ENCODE measurements at regions not wholly inside any gene's neighbourhood (a gene's known extent, or its start where the extent isn't known, plus 50 kb on each side); places are given as distances from the start of the nearest gene placed in this dataset.

DNA sequence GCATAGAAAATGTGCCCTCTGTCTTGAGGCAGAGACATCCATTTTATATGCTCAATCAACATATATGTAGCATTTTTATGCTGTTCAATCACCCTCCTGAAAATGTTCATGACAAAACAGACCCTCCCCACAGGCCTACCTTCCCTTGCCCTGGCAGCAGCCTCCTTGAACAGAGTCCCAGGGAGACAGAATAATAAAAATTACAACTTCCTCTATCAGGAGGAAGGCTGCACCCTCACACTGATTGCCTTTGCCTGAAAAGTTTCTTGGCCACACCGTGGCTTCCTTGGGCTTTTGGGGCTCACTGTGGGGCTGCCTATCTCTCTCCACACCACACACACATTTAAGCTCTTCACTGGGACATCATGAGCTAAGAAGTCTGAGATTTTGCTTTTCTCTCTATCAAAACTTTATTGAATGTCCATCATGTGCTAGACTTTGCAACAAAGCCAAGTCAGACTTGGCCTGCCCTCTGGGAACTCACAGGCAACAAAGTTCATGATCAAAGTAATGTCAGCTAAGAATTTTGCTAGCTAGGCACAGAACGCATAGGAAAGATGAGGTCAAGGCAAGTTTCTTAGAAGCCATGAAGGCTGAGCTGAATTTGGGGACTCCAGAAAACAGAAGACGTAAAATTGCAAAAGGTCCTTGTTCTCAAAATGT lies 101.6 kb downstream of the BCL2L11 start:
- TF ChIP-seq, protein P1, sequence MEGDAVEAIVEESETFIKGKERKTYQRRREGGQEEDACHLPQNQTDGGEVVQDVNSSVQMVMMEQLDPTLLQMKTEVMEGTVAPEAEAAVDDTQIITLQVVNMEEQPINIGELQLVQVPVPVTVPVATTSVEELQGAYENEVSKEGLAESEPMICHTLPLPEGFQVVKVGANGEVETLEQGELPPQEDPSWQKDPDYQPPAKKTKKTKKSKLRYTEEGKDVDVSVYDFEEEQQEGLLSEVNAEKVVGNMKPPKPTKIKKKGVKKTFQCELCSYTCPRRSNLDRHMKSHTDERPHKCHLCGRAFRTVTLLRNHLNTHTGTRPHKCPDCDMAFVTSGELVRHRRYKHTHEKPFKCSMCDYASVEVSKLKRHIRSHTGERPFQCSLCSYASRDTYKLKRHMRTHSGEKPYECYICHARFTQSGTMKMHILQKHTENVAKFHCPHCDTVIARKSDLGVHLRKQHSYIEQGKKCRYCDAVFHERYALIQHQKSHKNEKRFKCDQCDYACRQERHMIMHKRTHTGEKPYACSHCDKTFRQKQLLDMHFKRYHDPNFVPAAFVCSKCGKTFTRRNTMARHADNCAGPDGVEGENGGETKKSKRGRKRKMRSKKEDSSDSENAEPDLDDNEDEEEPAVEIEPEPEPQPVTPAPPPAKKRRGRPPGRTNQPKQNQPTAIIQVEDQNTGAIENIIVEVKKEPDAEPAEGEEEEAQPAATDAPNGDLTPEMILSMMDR (IDR thresholded peaks at IDR 0.05 in 4 of 5, conservative IDR thresholded peaks at IDR 0.05 in 1 of 5): no peak
- no peak for TF ChIP-seq POLR2A (IDR thresholded peaks at IDR 0.05)
